ENCODE measurements at regions not wholly inside any gene's neighbourhood (a gene's known extent, or its start where the extent isn't known, plus 50 kb on each side); places are given as distances from the start of the nearest gene placed in this dataset.

- TF ChIP-seq POLR2AphosphoS5 (IDR thresholded peaks at IDR 0.05) (no peak), POLR2A (IDR thresholded peaks at IDR 0.05) (no peak), CTCF (IDR thresholded peaks at IDR 0.05) (no peak), EP300 (IDR thresholded peaks at IDR 0.05) (no peak)
- 30 to 46% (median 35%) methylated on average over 2 of the region's 2 CpGs for WGBS, 5 donors
- H3K4me1 ChIP-seq, result no peaks in the 10 kb centered on the region
- H3K27me3 ChIP-seq, result no peaks in the 10 kb centered on the region
- peak in 1 of 2 donors; percentile 16 for DNase-seq
- H3K36me3 ChIP-seq, result no peaks in the 10 kb centered on the region
- H3K9me3 ChIP-seq, result peaks cover 0 to 23% (median 8%) of the 10 kb centered on the region in 4 donors
- intact Hi-C loops (cut with DNase I; ENCODE audit: low total_unique reads), result no loop called here
- H3K4me3 ChIP-seq, result no peak overlapping the region
- H3K27ac ChIP-seq, result no peak overlapping the region
These were observed 2464.6 kb downstream of the PCDH7 start for GRCh38 chr4:33184657-33185290.

GRCh38 chr4:33187035-33187434 lies 2466.9 kb downstream of the PCDH7 start:
- TF ChIP-seq POLR2AphosphoS5 (IDR thresholded peaks at IDR 0.05), result no peak
- no peak for TF ChIP-seq EP300 (IDR thresholded peaks at IDR 0.05)
- no peak for TF ChIP-seq CTCF (IDR thresholded peaks at IDR 0.05)
- no peak for TF ChIP-seq POLR2A (IDR thresholded peaks at IDR 0.05)
- intact Hi-C loops (cut with DNase I; ENCODE audit: low total_unique reads), result no loop called here
- no peak for DNase-seq

DNA sequence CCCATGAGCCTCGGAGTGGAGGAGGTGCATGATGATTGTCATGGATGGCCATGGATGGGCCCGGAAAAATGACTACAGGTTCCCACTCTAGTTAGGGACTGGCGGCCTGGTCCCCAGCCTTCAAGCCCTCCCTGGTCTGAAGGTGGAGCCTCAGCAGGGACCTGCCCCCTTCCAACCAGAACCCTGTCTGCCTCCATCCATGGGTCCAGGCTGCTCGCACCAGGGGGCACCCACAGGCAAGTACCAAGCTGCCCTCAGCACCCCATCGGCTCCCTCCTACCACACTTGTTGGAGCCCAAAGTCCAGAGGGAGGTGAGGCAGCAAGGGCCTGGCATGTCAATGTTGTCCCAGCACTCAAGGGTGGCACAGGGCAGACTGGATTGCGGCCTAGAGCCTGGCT lies 2468.6 kb downstream of the PCDH7 start:
- H3K4me3 ChIP-seq, result no peak overlapping the region
- no peaks in the 10 kb centered on the region for H3K27me3 ChIP-seq
- TF ChIP-seq EP300 (IDR thresholded peaks at IDR 0.05) (no peak), CTCF (IDR thresholded peaks at IDR 0.05) (no peak), POLR2A (IDR thresholded peaks at IDR 0.05) (no peak)
- 68 to 92% (median 84%) methylated on average over 3 to 6 of the region's 6 CpGs; no CpG with 5 or more reads in 1 of the 5 donors for WGBS, 5 donors
- no peak overlapping the region for H3K27ac ChIP-seq
- intact Hi-C loops (cut with DNase I; ENCODE audit: low total_unique reads), result no loop called here
- H3K9me3 ChIP-seq, result peaks cover 0 to 18% (median 8%) of the 10 kb centered on the region in 4 donors
- H3K4me1 ChIP-seq, result no peaks in the 10 kb centered on the region
- no peaks in the 10 kb centered on the region for H3K36me3 ChIP-seq
- no peak for DNase-seq

More at GRCh38 chr4:33187035-33187434, 2466.9 kb downstream of the PCDH7 start:
- no peaks in the 10 kb centered on the region for H3K27me3 ChIP-seq
- no peak overlapping the region for H3K4me3 ChIP-seq
- no peaks in the 10 kb centered on the region for H3K4me1 ChIP-seq
- H3K36me3 ChIP-seq, result no peaks in the 10 kb centered on the region
- peaks cover 0 to 23% (median 8%) of the 10 kb centered on the region in 4 donors for H3K9me3 ChIP-seq
- no peak overlapping the region for H3K27ac ChIP-seq

DNA sequence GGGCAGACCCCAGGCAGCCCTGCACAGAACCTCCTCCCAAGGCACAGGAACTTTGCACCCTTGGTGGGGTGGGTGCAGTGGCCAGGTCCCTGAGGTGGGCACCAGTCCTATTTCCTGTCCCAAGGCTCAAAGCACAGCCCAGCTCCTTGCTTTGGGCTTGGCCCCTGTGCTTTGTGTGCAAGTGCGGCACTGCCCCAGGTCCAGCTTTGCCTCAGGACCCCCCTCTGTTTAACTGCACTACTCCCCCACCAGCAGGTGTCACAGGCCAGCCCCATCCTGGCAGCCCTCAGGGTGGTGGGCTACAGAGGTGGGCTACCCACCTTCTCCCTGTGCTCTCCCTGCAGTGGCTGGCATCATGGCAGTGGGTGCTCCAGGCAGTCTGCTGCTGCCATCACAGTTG lies 2469.0 kb downstream of the PCDH7 start:
- 100% methylated on average over 1 of the region's 1 CpG for WGBS, 5 donors
- no peak for DNase-seq
- no peaks in the 10 kb centered on the region for H3K36me3 ChIP-seq
- intact Hi-C loops (cut with DNase I; ENCODE audit: low total_unique reads), result no loop called here
- H3K27ac ChIP-seq, result no peak overlapping the region
- peaks cover 0 to 18% (median 8%) of the 10 kb centered on the region in 4 donors for H3K9me3 ChIP-seq
- no peaks in the 10 kb centered on the region for H3K27me3 ChIP-seq
- no peak overlapping the region for H3K4me3 ChIP-seq
- TF ChIP-seq POLR2A (IDR thresholded peaks at IDR 0.05), result no peak
- no peak for TF ChIP-seq EP300 (IDR thresholded peaks at IDR 0.05)
- TF ChIP-seq CTCF (IDR thresholded peaks at IDR 0.05), result no peak
- no peak for TF ChIP-seq POLR2AphosphoS5 (IDR thresholded peaks at IDR 0.05)
- H3K4me1 ChIP-seq, result no peaks in the 10 kb centered on the region

Data from stomach (tissue), 8 donors.